Body of pancreas (tissue), 4 donors: ENCODE measurements at regions not wholly inside any gene's neighbourhood (a gene's known extent, or its start where the extent isn't known, plus 50 kb on each side); places are given as distances from the start of the nearest gene placed in this dataset.

ENCODE experiments used
- POLR2A ChIP-seq, 3 donors: fragments of 450-650 bp; IDR thresholded peaks; one replicate each; pipeline ENCODE4 v1.6.1; 2016; ENCODE audit warnings: antibody characterized with exemption in 3 of 3, mild to moderate bottlenecking in 2 of 3
- TF ChIP-seq, protein P1 (sequence below), 7 experiments: fragments of 450-650 bp in 4 of 7; fragments of 200-600 bp in 3 of 7; sonication (generic) in 3 of 7; IDR thresholded peaks; one replicate each; pipeline ENCODE4 v1.5.1; 2016 to 2019; ENCODE audit warnings: antibody characterized with exemption in 7 of 7

DNA sequence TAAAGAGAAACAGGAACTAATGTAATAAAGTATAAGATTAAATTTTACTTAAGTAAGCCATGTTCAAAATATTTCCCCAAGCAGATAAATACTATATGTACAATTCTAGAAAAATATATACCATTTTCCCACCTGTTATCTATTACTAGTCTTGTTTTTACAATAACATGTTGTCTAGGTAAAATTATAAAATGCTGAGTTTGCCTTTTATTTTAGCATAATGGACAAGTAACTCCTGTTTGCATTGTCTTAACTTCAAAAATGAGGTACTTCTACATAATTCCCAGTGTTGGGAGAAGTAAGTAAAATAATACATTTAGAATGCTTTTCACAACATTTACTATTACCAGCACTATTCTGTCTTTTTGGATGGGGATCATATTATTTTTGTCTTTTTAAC lies 800.5 kb downstream of the SLITRK6 start:
- TF ChIP-seq, protein P1, sequence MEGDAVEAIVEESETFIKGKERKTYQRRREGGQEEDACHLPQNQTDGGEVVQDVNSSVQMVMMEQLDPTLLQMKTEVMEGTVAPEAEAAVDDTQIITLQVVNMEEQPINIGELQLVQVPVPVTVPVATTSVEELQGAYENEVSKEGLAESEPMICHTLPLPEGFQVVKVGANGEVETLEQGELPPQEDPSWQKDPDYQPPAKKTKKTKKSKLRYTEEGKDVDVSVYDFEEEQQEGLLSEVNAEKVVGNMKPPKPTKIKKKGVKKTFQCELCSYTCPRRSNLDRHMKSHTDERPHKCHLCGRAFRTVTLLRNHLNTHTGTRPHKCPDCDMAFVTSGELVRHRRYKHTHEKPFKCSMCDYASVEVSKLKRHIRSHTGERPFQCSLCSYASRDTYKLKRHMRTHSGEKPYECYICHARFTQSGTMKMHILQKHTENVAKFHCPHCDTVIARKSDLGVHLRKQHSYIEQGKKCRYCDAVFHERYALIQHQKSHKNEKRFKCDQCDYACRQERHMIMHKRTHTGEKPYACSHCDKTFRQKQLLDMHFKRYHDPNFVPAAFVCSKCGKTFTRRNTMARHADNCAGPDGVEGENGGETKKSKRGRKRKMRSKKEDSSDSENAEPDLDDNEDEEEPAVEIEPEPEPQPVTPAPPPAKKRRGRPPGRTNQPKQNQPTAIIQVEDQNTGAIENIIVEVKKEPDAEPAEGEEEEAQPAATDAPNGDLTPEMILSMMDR (IDR thresholded peaks at IDR 0.05) = no peak
- TF ChIP-seq POLR2A (IDR thresholded peaks at IDR 0.05) = no peak
